ENCODE measurements at regions not wholly inside any gene's neighbourhood (a gene's known extent, or its start where the extent isn't known, plus 50 kb on each side); places are given as distances from the start of the nearest gene placed in this dataset.
"Not testable (repeated sequence)": the region's sequence is repeated elsewhere in the genome, so short reads cannot be mapped to it uniquely, and the experiment has no call there.

DNA sequence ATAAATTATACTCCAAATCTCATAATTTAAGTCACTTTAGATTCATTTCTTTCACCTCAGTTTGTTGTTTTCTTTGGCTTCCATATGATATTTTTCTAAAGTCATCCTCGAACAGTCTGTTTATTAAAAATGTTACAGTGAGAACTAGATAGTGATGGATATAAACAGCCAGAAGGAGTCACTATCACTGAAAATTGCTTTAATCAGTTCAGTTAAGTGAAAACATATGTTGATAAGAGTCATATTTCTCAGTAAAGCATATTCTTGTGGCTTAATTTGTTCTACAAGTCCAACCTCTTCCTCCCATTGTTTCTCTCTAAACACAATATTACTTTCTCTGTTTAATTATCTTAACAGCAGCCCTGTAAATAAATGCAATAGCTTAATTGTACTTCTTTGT lies 427.5 kb upstream of the ALCAM start:
- 39% methylated on average over 1 of the region's 1 CpG for WGBS
- no peak overlapping the region for H3K27ac ChIP-seq (ENCODE audit: low read length)
- no peaks in the 10 kb centered on the region for H3K4me1 ChIP-seq (ENCODE audit: control insufficient read depth, insufficient read depth, low read length)
- no peak overlapping the region for H3K4me3 ChIP-seq (ENCODE audit: low read length)
- ATAC-seq: no peak
- no peak for DNase-seq
- H3K9me3 ChIP-seq (ENCODE audit: control insufficient read depth, low read length): no peaks in the 10 kb centered on the region
- intact Hi-C loops (cut with DNase I): no loop called here
- no peaks in the 10 kb centered on the region for H3K27me3 ChIP-seq (ENCODE audit: control insufficient read depth, insufficient read depth)

DNA sequence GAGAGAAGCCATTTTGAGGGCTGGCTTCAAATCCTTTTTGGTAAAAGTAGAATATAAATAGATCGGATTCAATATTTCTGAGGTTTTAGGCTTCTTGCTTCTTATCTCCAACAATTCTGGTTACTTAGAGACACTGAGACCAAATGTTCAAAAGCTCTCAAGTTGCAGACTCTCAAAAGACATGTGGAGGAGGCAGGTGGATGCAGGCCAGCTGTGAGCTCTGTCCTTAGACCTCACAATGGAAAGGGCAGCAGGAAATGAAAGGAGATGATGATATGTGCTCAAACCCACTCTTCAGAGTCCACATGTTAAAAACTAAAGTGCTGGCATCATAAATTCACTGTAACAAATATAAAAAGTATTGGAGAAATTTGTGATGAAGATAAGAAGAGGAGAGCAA lies 424.9 kb upstream of the ALCAM start:
- Histone ChIP-seq H3K9me3 (ENCODE audit: control insufficient read depth, low read length) (no peaks in the 10 kb centered on the region), H3K4me1 (ENCODE audit: control insufficient read depth, insufficient read depth, low read length) (no peaks in the 10 kb centered on the region), H3K27me3 (ENCODE audit: control insufficient read depth, insufficient read depth) (no peaks in the 10 kb centered on the region), H3K27ac (ENCODE audit: low read length) (no peak overlapping the region), H3K4me3 (ENCODE audit: low read length) (no peak overlapping the region)
- ATAC-seq (no peak), DNase-seq (no peak)
- 72% methylated on average over 1 of the region's 1 CpG for WGBS
- intact Hi-C loops (cut with DNase I): no loop called here

DNA sequence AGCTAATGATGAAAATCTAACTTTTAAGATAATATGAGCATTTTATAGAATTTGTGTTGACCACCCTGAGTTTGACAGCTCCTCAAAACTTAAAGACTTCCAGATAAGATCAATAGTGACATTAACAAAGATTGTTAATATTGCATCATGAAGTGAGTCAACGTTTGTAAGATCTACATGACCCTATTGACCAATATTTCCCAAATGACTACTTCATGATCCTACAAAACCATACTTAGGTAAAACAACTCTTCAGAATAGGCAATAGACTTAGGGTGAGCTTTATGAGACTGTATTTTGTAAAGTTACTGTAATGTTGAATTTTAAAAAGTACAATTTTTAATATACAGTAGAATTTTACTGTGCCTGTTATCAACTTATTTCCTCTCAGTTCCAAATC lies 422.7 kb upstream of the ALCAM start:
- H3K27me3 ChIP-seq (ENCODE audit: control insufficient read depth, insufficient read depth): no peaks in the 10 kb centered on the region
- intact Hi-C loops (cut with DNase I): no loop called here
- no peak overlapping the region for H3K27ac ChIP-seq (ENCODE audit: low read length)
- ATAC-seq: no peak
- H3K4me3 ChIP-seq (ENCODE audit: low read length): no peak overlapping the region
- no peak for DNase-seq
- WGBS: 65% methylated on average over 1 of the region's 1 CpG
- no peaks in the 10 kb centered on the region for H3K4me1 ChIP-seq (ENCODE audit: control insufficient read depth, insufficient read depth, low read length)
- H3K9me3 ChIP-seq (ENCODE audit: control insufficient read depth, low read length): no peaks in the 10 kb centered on the region

DNA sequence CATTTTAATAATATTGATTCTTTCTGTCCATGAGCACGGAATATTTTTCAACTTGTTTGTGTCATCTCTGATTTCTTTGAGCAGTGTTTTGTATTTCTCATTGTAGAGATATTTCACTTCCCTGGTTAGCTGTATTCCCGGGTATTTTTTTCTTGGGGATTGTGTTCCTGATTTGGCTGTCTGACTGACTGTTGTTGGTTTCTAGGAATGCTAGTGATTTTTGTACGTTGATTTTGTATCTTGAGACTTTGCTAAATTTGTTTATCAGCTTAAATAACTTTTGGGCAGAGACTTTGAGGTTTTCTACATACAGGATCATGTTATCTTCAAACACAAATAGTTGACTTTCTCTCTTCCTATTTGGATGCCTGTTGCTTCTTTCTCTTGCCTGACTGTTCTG lies 418.8 kb upstream of the ALCAM start:
- no peak for DNase-seq
- H3K4me1 ChIP-seq (ENCODE audit: control insufficient read depth, insufficient read depth, low read length): no peaks in the 10 kb centered on the region
- no peak for ATAC-seq
- H3K27me3 ChIP-seq (ENCODE audit: control insufficient read depth, insufficient read depth): no peaks in the 10 kb centered on the region
- WGBS: 34% methylated on average over 3 of the region's 3 CpGs
- H3K4me3 ChIP-seq (ENCODE audit: low read length): no peak overlapping the region
- H3K9me3 ChIP-seq (ENCODE audit: control insufficient read depth, low read length): no peaks in the 10 kb centered on the region
- intact Hi-C loops (cut with DNase I): no loop called here
- no peak overlapping the region for H3K27ac ChIP-seq (ENCODE audit: low read length)

DNA sequence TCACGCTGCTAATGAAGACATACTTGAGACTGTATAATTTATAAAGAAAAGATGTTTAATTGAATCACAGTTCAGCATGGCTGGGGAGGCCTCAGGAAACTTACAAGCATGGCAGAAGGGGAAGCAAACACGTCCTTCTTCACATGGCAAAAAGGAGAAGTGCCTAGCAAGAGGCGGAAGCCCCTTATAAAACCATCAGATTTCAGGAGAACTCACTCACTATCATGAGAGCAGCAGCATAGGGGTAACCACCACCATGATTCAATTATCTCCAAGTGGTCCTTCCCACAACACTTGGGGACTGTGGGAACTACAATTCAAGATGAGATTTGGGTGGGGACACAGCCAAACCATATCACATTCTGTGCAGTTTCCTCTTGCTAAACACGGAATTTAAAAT lies 416.9 kb upstream of the ALCAM start:
- H3K4me3 ChIP-seq (ENCODE audit: low read length); intact Hi-C loops (cut with DNase I); H3K9me3 ChIP-seq (ENCODE audit: control insufficient read depth, low read length); H3K27me3 ChIP-seq (ENCODE audit: control insufficient read depth, insufficient read depth); ATAC-seq; H3K4me1 ChIP-seq (ENCODE audit: control insufficient read depth, insufficient read depth, low read length); H3K27ac ChIP-seq (ENCODE audit: low read length); DNase-seq: not testable (repeated sequence)
- WGBS: 74% methylated on average over 4 of the region's 4 CpGs

DNA sequence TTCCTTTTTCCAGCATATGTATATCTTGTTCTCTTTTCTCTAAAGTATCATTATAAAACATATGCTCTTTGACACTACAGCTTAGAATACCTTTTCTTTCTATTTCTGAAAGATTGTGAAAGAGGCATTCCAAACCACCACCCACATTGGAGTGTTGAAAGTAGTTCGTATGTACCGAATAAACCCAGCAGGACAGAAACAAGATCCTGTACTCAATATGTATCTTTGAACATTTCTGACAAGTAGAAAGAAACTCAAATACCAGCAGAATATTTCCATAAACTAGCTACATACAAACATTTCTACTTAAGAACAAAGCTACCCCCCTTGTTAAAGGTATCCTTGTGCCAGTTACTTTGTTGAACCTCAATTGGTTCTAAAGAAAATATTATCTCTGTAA lies 415.3 kb upstream of the ALCAM start:
- H3K27me3 ChIP-seq (ENCODE audit: control insufficient read depth, insufficient read depth): no peaks in the 10 kb centered on the region
- no peaks in the 10 kb centered on the region for H3K4me1 ChIP-seq (ENCODE audit: control insufficient read depth, insufficient read depth, low read length)
- H3K27ac ChIP-seq (ENCODE audit: low read length): no peak overlapping the region
- no peak for ATAC-seq
- 76% methylated on average over 2 of the region's 2 CpGs for WGBS
- DNase-seq: no peak
- no peak overlapping the region for H3K4me3 ChIP-seq (ENCODE audit: low read length)
- intact Hi-C loops (cut with DNase I): no loop called here
- H3K9me3 ChIP-seq (ENCODE audit: control insufficient read depth, low read length): no peaks in the 10 kb centered on the region

DNA sequence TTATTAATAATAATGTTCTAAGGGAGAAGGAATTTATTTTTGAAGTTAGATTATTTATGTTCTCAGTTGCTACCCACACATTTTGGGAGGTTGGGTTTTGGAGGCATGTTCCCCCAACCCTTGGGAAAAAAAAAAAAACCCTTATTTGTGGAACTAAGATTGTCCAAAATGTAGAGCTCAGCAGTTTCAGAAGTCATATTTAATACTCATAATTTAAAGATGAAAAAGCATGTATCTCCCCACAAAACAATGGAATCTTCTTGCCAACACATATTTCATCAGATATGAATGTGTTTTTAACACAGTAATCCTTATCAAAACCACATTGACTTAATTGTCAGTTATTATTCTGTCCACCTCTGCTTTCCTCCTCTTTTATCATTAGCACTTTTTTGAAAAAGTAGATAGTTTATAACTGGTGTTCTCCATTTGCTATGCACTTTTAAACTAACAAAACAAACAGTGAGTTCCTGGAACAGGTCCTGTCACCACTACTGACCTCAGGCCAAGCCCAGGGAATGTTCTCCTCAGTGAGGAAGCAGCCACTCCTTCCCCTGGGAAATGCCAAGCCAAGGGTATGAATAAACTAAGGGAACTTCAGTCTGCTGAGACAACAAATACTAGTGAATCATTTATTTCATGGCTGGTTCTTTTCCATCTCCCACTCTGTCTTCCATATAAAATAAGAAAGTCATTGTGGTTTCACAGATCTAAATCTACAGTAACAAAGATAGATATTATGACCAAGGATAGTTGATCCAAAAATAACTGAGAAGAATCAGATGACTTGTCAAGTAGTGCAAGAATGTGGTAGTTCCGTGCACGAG lies 414.4 kb upstream of the ALCAM start:
- H3K4me1 ChIP-seq (ENCODE audit: control insufficient read depth, insufficient read depth, low read length): no peaks in the 10 kb centered on the region
- intact Hi-C loops (cut with DNase I): no loop called here
- H3K27ac ChIP-seq (ENCODE audit: low read length): no peak overlapping the region
- WGBS: 53% methylated on average over 2 of the region's 2 CpGs
- no peak for DNase-seq
- H3K4me3 ChIP-seq (ENCODE audit: low read length): no peak overlapping the region
- no peaks in the 10 kb centered on the region for H3K27me3 ChIP-seq (ENCODE audit: control insufficient read depth, insufficient read depth)
- no peaks in the 10 kb centered on the region for H3K9me3 ChIP-seq (ENCODE audit: control insufficient read depth, low read length)
- peak in 1 of 2 donors; percentile 55 for ATAC-seq

DNA sequence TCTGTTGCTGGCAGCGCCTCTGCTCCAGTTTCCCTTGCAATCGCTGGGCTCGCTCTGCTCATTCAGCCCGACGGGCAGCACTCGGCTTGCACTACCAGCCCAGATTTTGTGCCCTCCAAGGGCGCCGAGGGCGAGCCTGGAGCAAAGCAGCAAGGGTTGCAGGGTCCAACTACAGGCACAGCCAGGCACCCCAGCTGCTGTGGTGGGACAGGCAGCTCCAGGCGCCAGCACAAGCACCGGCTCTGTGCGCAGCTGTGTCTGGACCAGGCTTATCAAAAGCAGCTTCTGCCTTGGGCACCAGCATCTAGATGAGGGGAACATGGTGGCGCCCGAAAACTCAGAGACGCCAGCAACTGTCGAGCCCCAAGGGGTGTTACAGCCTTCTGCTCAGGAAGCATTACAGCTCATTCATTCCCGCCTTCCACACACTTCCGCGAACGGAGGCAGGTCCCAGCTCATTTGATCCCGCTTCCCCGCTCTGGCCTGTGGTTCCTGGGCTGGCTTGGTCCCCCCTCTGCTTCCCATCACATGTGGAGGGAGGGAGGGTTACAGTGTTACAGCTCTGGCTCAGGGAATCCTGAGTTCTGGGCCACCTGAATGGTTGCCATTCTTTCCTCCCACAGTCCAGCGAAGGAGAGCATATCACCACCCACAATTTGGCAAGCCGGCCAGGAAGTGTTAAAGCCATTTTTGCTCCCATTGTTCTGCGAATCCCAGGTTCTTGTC lies 409.9 kb upstream of the ALCAM start:
- no peaks in the 10 kb centered on the region for H3K27me3 ChIP-seq (ENCODE audit: control insufficient read depth, insufficient read depth)
- WGBS: 93% methylated on average over 25 of the region's 25 CpGs
- intact Hi-C loops (cut with DNase I): no loop called here
- H3K9me3 ChIP-seq (ENCODE audit: control insufficient read depth, low read length): no peaks in the 10 kb centered on the region
- no peak overlapping the region for H3K27ac ChIP-seq (ENCODE audit: low read length)
- H3K4me3 ChIP-seq (ENCODE audit: low read length): no peak overlapping the region
- ATAC-seq (no peak), DNase-seq (peak in 1 of 3 donors; percentile 16)
- H3K4me1 ChIP-seq (ENCODE audit: control insufficient read depth, insufficient read depth, low read length): no peaks in the 10 kb centered on the region

DNA sequence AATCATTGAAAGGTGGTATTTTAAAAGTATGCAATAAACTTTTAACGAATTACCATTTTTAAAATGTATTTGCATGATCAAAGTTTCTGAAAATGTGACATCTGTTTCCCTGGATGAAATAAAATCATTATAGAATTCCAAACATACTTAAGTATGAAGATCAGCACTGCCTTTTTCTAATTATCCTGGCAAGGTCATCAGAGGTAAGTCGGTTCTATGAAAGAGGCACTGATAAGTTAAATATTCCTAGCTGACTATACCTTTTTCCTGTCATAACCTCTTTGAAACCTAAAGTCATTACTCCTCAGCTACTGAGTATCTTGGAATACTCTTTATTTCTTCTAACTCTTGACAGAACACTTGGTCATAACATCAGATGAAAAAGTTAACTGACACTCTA lies 406.1 kb upstream of the ALCAM start:
- Histone ChIP-seq H3K9me3 (ENCODE audit: control insufficient read depth, low read length) (no peaks in the 10 kb centered on the region), H3K4me1 (ENCODE audit: control insufficient read depth, insufficient read depth, low read length) (no peaks in the 10 kb centered on the region), H3K27me3 (ENCODE audit: control insufficient read depth, insufficient read depth) (no peaks in the 10 kb centered on the region), H3K27ac (ENCODE audit: low read length) (no peak overlapping the region), H3K4me3 (ENCODE audit: low read length) (no peak overlapping the region)
- no peak for DNase-seq
- no peak for ATAC-seq
- intact Hi-C loops (cut with DNase I): no loop called here
- 39% methylated on average over 2 of the region's 2 CpGs for WGBS

DNA sequence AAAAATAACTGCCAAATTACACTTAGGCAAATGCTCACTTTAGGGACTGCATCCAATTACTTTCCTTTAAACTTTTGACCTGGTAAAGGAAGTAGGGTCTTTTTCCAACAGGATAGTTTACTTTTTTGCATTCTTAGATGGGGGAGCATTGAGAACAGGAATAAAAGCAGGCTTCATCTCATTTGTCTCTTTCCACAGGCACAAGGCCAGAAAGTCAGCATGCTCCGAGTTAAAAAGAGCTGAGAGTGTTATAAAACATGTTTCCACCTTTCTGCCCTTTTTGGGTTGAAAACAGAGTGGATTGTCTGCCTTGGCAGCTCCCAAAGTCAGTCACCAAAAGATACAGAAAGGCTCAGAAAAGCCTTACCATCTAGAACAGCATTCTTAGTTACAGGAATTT lies 404.9 kb upstream of the ALCAM start:
- no peak for DNase-seq
- H3K4me1 ChIP-seq (ENCODE audit: control insufficient read depth, insufficient read depth, low read length): no peaks in the 10 kb centered on the region
- no peak for ATAC-seq
- H3K4me3 ChIP-seq (ENCODE audit: low read length): no peak overlapping the region
- WGBS: 18% methylated on average over 1 of the region's 1 CpG
- H3K27me3 ChIP-seq (ENCODE audit: control insufficient read depth, insufficient read depth): no peaks in the 10 kb centered on the region
- intact Hi-C loops (cut with DNase I): no loop called here
- H3K27ac ChIP-seq (ENCODE audit: low read length): no peak overlapping the region
- no peaks in the 10 kb centered on the region for H3K9me3 ChIP-seq (ENCODE audit: control insufficient read depth, low read length)

DNA sequence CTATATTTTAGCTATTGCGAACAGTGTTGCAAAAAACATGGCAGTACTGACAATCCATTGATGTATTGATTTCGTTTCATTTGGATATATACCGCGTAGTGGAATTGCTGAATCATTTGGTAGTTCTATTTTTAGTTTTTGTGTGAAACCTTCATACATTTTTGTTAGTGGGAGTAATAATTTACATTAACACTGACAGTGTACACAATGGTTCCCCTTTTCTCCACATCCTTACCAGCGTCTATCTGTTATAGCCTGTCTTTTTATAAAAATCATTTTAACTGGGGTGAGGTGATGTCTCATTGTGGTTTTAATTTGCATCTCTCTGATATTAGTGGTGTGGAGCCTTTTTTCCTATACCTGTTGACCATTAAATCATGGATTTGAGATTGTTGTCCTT lies 392.4 kb upstream of the ALCAM start:
- H3K4me3 ChIP-seq (ENCODE audit: low read length): no peak overlapping the region
- no peaks in the 10 kb centered on the region for H3K4me1 ChIP-seq (ENCODE audit: control insufficient read depth, insufficient read depth, low read length)
- intact Hi-C loops (cut with DNase I): no loop called here
- ATAC-seq (no peak), DNase-seq (no peak)
- no peak overlapping the region for H3K27ac ChIP-seq (ENCODE audit: low read length)
- H3K27me3 ChIP-seq (ENCODE audit: control insufficient read depth, insufficient read depth): no peaks in the 10 kb centered on the region
- WGBS: 79% methylated on average over 5 of the region's 5 CpGs
- H3K9me3 ChIP-seq (ENCODE audit: control insufficient read depth, low read length): peaks cover 2% of the 10 kb centered on the region
